ENCODE measurements at regions not wholly inside any gene's neighbourhood (a gene's known extent, or its start where the extent isn't known, plus 50 kb on each side); places are given as distances from the start of the nearest gene placed in this dataset.

GRCh38 chr14:106227793-106228192 lies 701.4 kb downstream of the TMEM121 start:
- H3K27me3 Mint-ChIP-seq (ENCODE audit: insufficient read depth, low read depth, poor library complexity), result peaks cover 3% of the 10 kb centered on the region
- H3K4me1 Mint-ChIP-seq, result no peaks in the 10 kb centered on the region
- peaks cover 7% of the 10 kb centered on the region; the same call in 1 of the 2 replicates for H3K36me3 ChIP-seq (ENCODE audit: insufficient read depth)
- peaks cover 31% of the 10 kb centered on the region; the same call in 2 of the 3 replicates for H3K36me3 Mint-ChIP-seq (ENCODE audit: low read depth)
- H2AFZ ChIP-seq, result no peak overlapping the region
- H3K4me1 ChIP-seq (ENCODE audit: insufficient read depth), result no peaks in the 10 kb centered on the region
- no peaks in the 10 kb centered on the region for H3F3A ChIP-seq (replicated peaks; ENCODE audit: low read depth)
- peaks cover 92% of the 10 kb centered on the region for H3K9me3 Mint-ChIP-seq
- no peak overlapping the region for H3K27ac ChIP-seq (ENCODE audit: low read depth)
- no peaks in the 10 kb centered on the region for H4K20me1 ChIP-seq (replicated peaks; ENCODE audit: insufficient read depth)
- ATAC-seq (no peak), DNase-seq (ENCODE audit: low spot score) (no peak)
- H3K4me3 Mint-ChIP-seq, result no peak overlapping the region
- H3K4me3 ChIP-seq, result no peak overlapping the region
- no peaks in the 10 kb centered on the region for H3K79me2 ChIP-seq (replicated peaks; ENCODE audit: insufficient read depth)
- no peak overlapping the region for H3K27ac Mint-ChIP-seq
- no peak for TF ChIP-seq EZH2 (IDR thresholded peaks at IDR 0.05; ENCODE audit: low read depth, unreplicated experiment)
- no peak for TF ChIP-seq POLR2AphosphoS5 (IDR thresholded peaks at IDR 0.05; ENCODE audit: low read depth)
- no peak for TF ChIP-seq REST (IDR thresholded peaks at IDR 0.05; ENCODE audit: unreplicated experiment)
- TF ChIP-seq ETS1 (IDR thresholded peaks at IDR 0.05), result no peak
- TF ChIP-seq ZNF462 (CRISPR knock-in tag; IDR thresholded peaks at IDR 0.05), result no peak
- no peak for TF ChIP-seq ZNF114 (CRISPR knock-in tag; IDR thresholded peaks at IDR 0.05)
- no peak for TF ChIP-seq CREB1 (CRISPR knock-in tag; IDR thresholded peaks at IDR 0.05; ENCODE audit: low read depth)
- TF ChIP-seq EZH2phosphoT487 (IDR thresholded peaks at IDR 0.05; ENCODE audit: unreplicated experiment), result no peak
- no peak for TF ChIP-seq ZNF331 (CRISPR knock-in tag; IDR thresholded peaks at IDR 0.05; ENCODE audit: low read depth)
- TF ChIP-seq NANOG (IDR thresholded peaks at IDR 0.05; ENCODE audit: borderline replicate concordance), result no peak
- TF ChIP-seq STAT1 (IDR thresholded peaks at IDR 0.05; ENCODE audit: unreplicated experiment), result no peak
- no peak for TF ChIP-seq JUNB (IDR thresholded peaks at IDR 0.05; ENCODE audit: unreplicated experiment)
- TF ChIP-seq CTCF (conservative IDR thresholded peaks at IDR 0.05; ENCODE audit: low read depth in 2 of 2), result no peak
- no peak overlapping the region for H3K4me2 ChIP-seq
- no peaks in the 10 kb centered on the region for H3K9me2 ChIP-seq (ENCODE audit: insufficient read depth)
- no peaks in the 10 kb centered on the region for H3K27me3 ChIP-seq (ENCODE audit: insufficient read depth)
